ENCODE measurements at regions not wholly inside any gene's neighbourhood (a gene's known extent, or its start where the extent isn't known, plus 50 kb on each side); places are given as distances from the start of the nearest gene placed in this dataset.

- no peak for TF ChIP-seq CTCF (conservative IDR thresholded peaks at IDR 0.05 in 1 of 2, IDR thresholded peaks at IDR 0.05 in 1 of 2; ENCODE audit: extremely low read depth in 1 of 2, insufficient read depth in 1 of 2, low read depth in 1 of 2, low read length in 2 of 2)
- TF ChIP-seq EZH2 (IDR thresholded peaks at IDR 0.05; ENCODE audit: borderline replicate concordance, low read length) = no peak
These were observed 585.5 kb downstream of the VRK1 start for GRCh38 chr14:97382616-97383226.

All from mammary epithelial cell (primary cell).